Liver (tissue), 8 donors: ENCODE measurements at regions not wholly inside any gene's neighbourhood (a gene's known extent, or its start where the extent isn't known, plus 50 kb on each side); places are given as distances from the start of the nearest gene placed in this dataset.
A peak's percentile ranks its signal among the peaks of the same experiment; 100 is the strongest.
"Not testable (repeated sequence)": the region's sequence is repeated elsewhere in the genome, so short reads cannot be mapped to it uniquely, and the experiment has no call there.

ENCODE experiments used
- DNase-seq: peaks from one replicate; pipeline ENCODE4 v3.0.0-alpha.2; 2017; ENCODE audit warnings: low spot score
- H3K27ac ChIP-seq, 2 donors: one replicate each; pipeline ENCODE4 v1.7.0; 2013; ENCODE audit warnings: inconsistent platforms in 2 of 2, low read length in 2 of 2, control low read depth in 1 of 2, low read depth in 1 of 2, mild to moderate bottlenecking in 1 of 2
- H3K27me3 ChIP-seq, 4 donors: one replicate each; pipeline versions ENCODE4 v1.6.1 to v1.7.0; 2013; ENCODE audit warnings: low read length in 3 of 4, inconsistent platforms in 1 of 4, mild to moderate bottlenecking in 1 of 4, moderate library complexity in 1 of 4; ENCODE audit not compliant: control insufficient read depth in 4 of 4, insufficient read depth in 4 of 4
- H3K36me3 ChIP-seq, 4 donors: one replicate each; pipeline versions ENCODE4 v1.6.1 to v1.7.0; 2013; ENCODE audit warnings: low read length in 3 of 4, mild to moderate bottlenecking in 3 of 4, low read depth in 1 of 4, moderate library complexity in 1 of 4; ENCODE audit not compliant: control insufficient read depth in 4 of 4, insufficient read depth in 3 of 4
- H3K4me1 ChIP-seq, 4 donors: one replicate each; pipeline versions ENCODE4 v1.6.1 to v1.7.0; 2013; ENCODE audit warnings: low read length in 3 of 4, mild to moderate bottlenecking in 3 of 4, moderate library complexity in 1 of 4; ENCODE audit not compliant: control insufficient read depth in 4 of 4, insufficient read depth in 4 of 4
- H3K4me3 ChIP-seq, 3 donors: one replicate each; pipeline versions ENCODE4 v1.6.1 to v1.7.0; 2013; ENCODE audit warnings: low read length in 3 of 3, control low read depth in 1 of 3, low read depth in 1 of 3, mild to moderate bottlenecking in 1 of 3
- H3K9ac ChIP-seq, 2 donors: one replicate each; pipeline ENCODE4 v1.7.0; 2013; ENCODE audit warnings: low read length in 2 of 2, mild to moderate bottlenecking in 2 of 2, moderate library complexity in 2 of 2, control low read depth in 1 of 2, low read depth in 1 of 2
- H3K9me3 ChIP-seq, 4 donors: one replicate each; pipeline versions ENCODE4 v1.6.1 to v1.7.0; 2013; ENCODE audit warnings: low read length in 3 of 4; ENCODE audit not compliant: control insufficient read depth in 4 of 4
- ATF3 ChIP-seq: IDR thresholded peaks from 2 replicates; pipeline ENCODE4 v1.6.1; 2016; ENCODE audit warnings: antibody characterized with exemption
- EGR1 ChIP-seq, 2 donors: IDR thresholded peaks; 2 replicates each; pipeline ENCODE4 v1.6.1; 2016 to 2018; ENCODE audit warnings: antibody characterized with exemption in 2 of 2, low read depth in 2 of 2
- FOXA1 ChIP-seq: IDR thresholded peaks from 2 replicates; pipeline ENCODE4 v1.6.1; 2016; ENCODE audit warnings: antibody characterized with exemption
- GABPA ChIP-seq, 2 donors: IDR thresholded peaks in 1 of 2; conservative IDR thresholded peaks in 1 of 2; 2 replicates each; pipeline ENCODE4 v1.6.1; 2016; ENCODE audit warnings: antibody characterized with exemption in 2 of 2, mild to moderate bottlenecking in 1 of 2, moderate library complexity in 1 of 2
- HNF4A ChIP-seq, 2 donors: conservative IDR thresholded peaks; 2 replicates each; pipeline ENCODE4 v1.6.1; 2016; ENCODE audit warnings: antibody characterized with exemption in 2 of 2, mild to moderate bottlenecking in 2 of 2
- HNF4G ChIP-seq: IDR thresholded peaks from 2 replicates; pipeline ENCODE4 v1.6.1; 2016; ENCODE audit warnings: antibody characterized with exemption
- JUND ChIP-seq, 2 donors: IDR thresholded peaks; 2 replicates each; pipeline ENCODE4 v1.6.1; 2016; ENCODE audit warnings: antibody characterized with exemption in 2 of 2
- MAX ChIP-seq: IDR thresholded peaks from 2 replicates; pipeline ENCODE4 v1.6.1; 2016; ENCODE audit warnings: antibody characterized with exemption
- NR2F2 ChIP-seq: IDR thresholded peaks from 2 replicates; pipeline ENCODE4 v1.6.1; 2016; ENCODE audit warnings: antibody characterized with exemption
- RAD21 ChIP-seq, 2 donors: IDR thresholded peaks; 2 replicates each; pipeline ENCODE4 v1.6.1; 2016; ENCODE audit warnings: antibody characterized with exemption in 2 of 2, mild to moderate bottlenecking in 2 of 2
- REST ChIP-seq: IDR thresholded peaks from 2 replicates; pipeline ENCODE4 v1.6.1; 2016; ENCODE audit warnings: antibody characterized with exemption, mild to moderate bottlenecking
- RXRA ChIP-seq, 2 donors: IDR thresholded peaks; 2 replicates each; pipeline ENCODE4 v1.6.1; 2017 to 2018; ENCODE audit warnings: antibody characterized with exemption in 2 of 2, mild to moderate bottlenecking in 1 of 2
- YY1 ChIP-seq: IDR thresholded peaks from 2 replicates; pipeline ENCODE4 v1.6.1; 2016; ENCODE audit warnings: antibody characterized with exemption, mild to moderate bottlenecking
- WGBS: extraction: QIAGEN DNeasy Blood & Tissue Kit; methylation state at CpG from one replicate; pipeline ENCODE4 v1.1.7; 2013; 5-methylcytosine and 5-hydroxymethylcytosine counted together
- TF ChIP-seq, protein P1 (sequence below): IDR thresholded peaks from 2 replicates; pipeline ENCODE4 v1.6.1; 2016; ENCODE audit warnings: antibody characterized with exemption
- TF ChIP-seq, protein P2 (sequence below): fragments of 150-350 bp; IDR thresholded peaks from 2 replicates; pipeline ENCODE4 v1.5.1; 2017; ENCODE audit warnings: improper control_type of control experiment, low read depth, low read length; ENCODE audit not compliant: missing input control
- donor health status: healthy.
- donor health status: healthy.
- donor health status: healthy.
- donor health status: healthy.
- donor health status: healthy.

DNA sequence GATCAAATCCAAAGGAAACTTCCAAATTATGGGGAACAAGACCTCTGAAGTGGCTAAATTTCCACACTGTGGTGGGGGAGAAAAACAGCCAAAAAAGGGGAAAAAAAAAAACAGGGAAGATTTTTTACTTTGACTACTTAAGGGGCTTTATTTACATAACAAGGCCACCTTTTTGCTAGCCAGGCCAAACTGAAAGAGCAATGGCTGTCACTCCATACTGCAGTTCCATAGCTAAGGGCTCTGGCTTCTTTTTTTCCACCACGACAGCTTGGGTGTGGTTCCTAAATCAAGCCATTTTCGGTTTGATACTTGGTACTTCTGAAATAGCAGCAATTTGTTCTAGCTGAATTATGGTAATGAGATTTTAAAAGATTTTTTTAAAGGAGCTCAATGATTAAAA is 76.4 kb upstream of the ANTXRL start:
- not testable (repeated sequence) for H3K27ac ChIP-seq, H3K4me3 ChIP-seq, DNase-seq, H3K4me1 ChIP-seq, H3K9me3 ChIP-seq, H3K36me3 ChIP-seq, H3K27me3 ChIP-seq, H3K9ac ChIP-seq
- no CpG with 5 or more reads among the region's 2 CpGs for WGBS

GRCh38 chr10:46215426-46215825 is 71.4 kb upstream of the ANTXRL start:
- H3K27ac ChIP-seq: no peak overlapping the region
- no peaks in the 10 kb centered on the region for H3K4me1 ChIP-seq
- H3K9ac ChIP-seq: no peak overlapping the region
- peak; percentile 24 for DNase-seq
- TF ChIP-seq RAD21 (IDR thresholded peaks at IDR 0.05) (no peak), JUND (IDR thresholded peaks at IDR 0.05) (no peak), RXRA (IDR thresholded peaks at IDR 0.05) (no peak), HNF4A (conservative IDR thresholded peaks at IDR 0.05) (no peak), EGR1 (IDR thresholded peaks at IDR 0.05; ENCODE audit: low read depth in 2 of 2) (no peak), ATF3 (no peak), NR2F2 (no peak), MAX (no peak), HNF4G (no peak), YY1 (no peak), FOXA1 (no peak), REST (no peak), GABPA (IDR thresholded peaks at IDR 0.05 in 1 of 2, conservative IDR thresholded peaks at IDR 0.05 in 1 of 2) (no peak)
- TF ChIP-seq, protein P1, sequence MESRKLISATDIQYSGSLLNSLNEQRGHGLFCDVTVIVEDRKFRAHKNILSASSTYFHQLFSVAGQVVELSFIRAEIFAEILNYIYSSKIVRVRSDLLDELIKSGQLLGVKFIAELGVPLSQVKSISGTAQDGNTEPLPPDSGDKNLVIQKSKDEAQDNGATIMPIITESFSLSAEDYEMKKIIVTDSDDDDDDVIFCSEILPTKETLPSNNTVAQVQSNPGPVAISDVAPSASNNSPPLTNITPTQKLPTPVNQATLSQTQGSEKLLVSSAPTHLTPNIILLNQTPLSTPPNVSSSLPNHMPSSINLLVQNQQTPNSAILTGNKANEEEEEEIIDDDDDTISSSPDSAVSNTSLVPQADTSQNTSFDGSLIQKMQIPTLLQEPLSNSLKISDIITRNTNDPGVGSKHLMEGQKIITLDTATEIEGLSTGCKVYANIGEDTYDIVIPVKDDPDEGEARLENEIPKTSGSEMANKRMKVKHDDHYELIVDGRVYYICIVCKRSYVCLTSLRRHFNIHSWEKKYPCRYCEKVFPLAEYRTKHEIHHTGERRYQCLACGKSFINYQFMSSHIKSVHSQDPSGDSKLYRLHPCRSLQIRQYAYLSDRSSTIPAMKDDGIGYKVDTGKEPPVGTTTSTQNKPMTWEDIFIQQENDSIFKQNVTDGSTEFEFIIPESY: no peak
- TF ChIP-seq, protein P2, sequence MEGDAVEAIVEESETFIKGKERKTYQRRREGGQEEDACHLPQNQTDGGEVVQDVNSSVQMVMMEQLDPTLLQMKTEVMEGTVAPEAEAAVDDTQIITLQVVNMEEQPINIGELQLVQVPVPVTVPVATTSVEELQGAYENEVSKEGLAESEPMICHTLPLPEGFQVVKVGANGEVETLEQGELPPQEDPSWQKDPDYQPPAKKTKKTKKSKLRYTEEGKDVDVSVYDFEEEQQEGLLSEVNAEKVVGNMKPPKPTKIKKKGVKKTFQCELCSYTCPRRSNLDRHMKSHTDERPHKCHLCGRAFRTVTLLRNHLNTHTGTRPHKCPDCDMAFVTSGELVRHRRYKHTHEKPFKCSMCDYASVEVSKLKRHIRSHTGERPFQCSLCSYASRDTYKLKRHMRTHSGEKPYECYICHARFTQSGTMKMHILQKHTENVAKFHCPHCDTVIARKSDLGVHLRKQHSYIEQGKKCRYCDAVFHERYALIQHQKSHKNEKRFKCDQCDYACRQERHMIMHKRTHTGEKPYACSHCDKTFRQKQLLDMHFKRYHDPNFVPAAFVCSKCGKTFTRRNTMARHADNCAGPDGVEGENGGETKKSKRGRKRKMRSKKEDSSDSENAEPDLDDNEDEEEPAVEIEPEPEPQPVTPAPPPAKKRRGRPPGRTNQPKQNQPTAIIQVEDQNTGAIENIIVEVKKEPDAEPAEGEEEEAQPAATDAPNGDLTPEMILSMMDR: no peak
- no peak overlapping the region for H3K4me3 ChIP-seq
- H3K27me3 ChIP-seq: no peaks in the 10 kb centered on the region
- WGBS: 84% methylated on average over 4 of the region's 4 CpGs
- no peaks in the 10 kb centered on the region for H3K9me3 ChIP-seq
- H3K36me3 ChIP-seq: no peaks in the 10 kb centered on the region
